ENCODE measurements at regions not wholly inside any gene's neighbourhood (a gene's known extent, or its start where the extent isn't known, plus 50 kb on each side); places are given as distances from the start of the nearest gene placed in this dataset.

DNA sequence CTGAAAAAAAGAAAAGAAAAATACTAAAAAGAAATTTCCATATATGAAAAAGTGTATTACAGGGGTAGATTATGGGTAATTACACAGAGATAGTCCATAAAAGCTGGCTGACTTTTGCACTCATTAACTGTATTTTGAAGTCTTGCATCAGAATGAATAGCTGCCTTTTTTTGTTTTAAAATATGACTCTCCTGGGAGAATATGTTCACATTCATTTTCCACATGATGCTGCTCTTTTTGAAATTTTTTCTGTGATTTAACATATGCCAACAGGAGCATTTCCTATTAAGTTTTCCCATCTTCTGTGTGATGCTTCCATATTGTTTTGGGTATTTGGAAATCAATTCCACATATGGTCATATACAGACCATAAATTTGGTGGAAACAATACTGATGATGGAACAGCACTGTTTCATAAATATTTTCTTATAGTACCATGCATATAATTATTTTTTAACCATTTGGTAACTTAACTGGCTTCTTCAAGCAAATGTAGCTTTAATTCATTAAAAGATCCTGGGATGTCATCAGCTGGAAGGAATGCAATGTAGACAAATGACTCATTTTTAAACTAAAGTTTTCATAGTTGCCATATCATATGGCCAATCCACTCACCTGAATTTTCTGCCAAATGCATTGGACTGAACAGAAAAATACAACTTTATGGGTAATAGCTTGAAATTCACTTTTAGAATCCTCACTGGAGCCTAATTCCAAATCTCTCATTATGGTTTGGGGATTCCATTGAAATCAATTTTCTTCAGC, 313.9 kb upstream of the GLI3 start:
- Histone ChIP-seq H3K27me3 (ENCODE audit: insufficient read depth in 3 of 3, low read length in 2 of 3) (no peaks in the 10 kb centered on the region), H3K4me1 (no peaks in the 10 kb centered on the region), H3K27ac (no peak overlapping the region), H3K9me3 (no peaks in the 10 kb centered on the region), H3K4me3 (no peak overlapping the region), H3K36me3 (ENCODE audit: insufficient read depth in 1 of 2, low read depth in 1 of 2) (no peaks in the 10 kb centered on the region)
- ATAC-seq (no peak), DNase-seq (no peak)
- TF ChIP-seq, protein P1, sequence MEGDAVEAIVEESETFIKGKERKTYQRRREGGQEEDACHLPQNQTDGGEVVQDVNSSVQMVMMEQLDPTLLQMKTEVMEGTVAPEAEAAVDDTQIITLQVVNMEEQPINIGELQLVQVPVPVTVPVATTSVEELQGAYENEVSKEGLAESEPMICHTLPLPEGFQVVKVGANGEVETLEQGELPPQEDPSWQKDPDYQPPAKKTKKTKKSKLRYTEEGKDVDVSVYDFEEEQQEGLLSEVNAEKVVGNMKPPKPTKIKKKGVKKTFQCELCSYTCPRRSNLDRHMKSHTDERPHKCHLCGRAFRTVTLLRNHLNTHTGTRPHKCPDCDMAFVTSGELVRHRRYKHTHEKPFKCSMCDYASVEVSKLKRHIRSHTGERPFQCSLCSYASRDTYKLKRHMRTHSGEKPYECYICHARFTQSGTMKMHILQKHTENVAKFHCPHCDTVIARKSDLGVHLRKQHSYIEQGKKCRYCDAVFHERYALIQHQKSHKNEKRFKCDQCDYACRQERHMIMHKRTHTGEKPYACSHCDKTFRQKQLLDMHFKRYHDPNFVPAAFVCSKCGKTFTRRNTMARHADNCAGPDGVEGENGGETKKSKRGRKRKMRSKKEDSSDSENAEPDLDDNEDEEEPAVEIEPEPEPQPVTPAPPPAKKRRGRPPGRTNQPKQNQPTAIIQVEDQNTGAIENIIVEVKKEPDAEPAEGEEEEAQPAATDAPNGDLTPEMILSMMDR (IDR thresholded peaks at IDR 0.05): no peak
- intact Hi-C loops (cut with DNase I): no loop called here

DNA sequence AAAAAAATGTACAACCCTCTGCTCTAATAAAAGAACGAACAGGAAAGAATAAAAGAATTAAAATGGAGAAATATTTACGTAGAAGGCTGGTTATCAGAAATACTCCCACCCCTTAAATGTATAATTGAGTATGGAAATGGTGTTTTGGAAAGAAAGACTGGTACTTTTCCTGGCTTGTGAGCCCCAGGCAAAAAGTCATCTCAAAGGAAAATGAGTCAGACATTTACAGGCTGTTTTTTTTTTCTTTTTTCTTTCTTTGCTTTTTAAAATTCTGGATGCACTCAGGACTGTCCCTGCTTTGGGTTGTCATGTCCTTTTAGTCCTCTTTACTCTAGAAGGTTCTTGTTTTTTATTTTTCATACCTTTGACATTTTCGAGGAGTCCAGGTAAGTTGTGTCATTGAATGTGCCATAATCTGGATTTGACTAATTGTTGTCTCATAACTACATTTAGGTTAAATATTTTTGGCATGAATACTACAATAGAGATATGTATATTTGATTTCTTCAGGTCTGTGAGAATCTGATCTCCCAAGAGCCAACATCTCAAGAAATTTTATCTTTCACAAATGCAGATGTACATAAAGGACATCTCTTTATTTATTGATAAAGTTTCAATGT, 313.0 kb upstream of the GLI3 start:
- Histone ChIP-seq H3K4me3 (no peak overlapping the region), H3K9me3 (no peaks in the 10 kb centered on the region), H3K27ac (no peak overlapping the region), H3K36me3 (ENCODE audit: insufficient read depth in 1 of 2, low read depth in 1 of 2) (no peaks in the 10 kb centered on the region), H3K4me1 (no peaks in the 10 kb centered on the region), H3K27me3 (ENCODE audit: insufficient read depth in 3 of 3, low read length in 2 of 3) (no peaks in the 10 kb centered on the region)
- TF ChIP-seq, protein P1 (IDR thresholded peaks at IDR 0.05): no peak
- intact Hi-C loops (cut with DNase I): no loop called here
- no peak for ATAC-seq
- 64 to 82% (median 80%) methylated on average over 3 of the region's 3 CpGs for WGBS, 3 donors
- no peak for DNase-seq

DNA sequence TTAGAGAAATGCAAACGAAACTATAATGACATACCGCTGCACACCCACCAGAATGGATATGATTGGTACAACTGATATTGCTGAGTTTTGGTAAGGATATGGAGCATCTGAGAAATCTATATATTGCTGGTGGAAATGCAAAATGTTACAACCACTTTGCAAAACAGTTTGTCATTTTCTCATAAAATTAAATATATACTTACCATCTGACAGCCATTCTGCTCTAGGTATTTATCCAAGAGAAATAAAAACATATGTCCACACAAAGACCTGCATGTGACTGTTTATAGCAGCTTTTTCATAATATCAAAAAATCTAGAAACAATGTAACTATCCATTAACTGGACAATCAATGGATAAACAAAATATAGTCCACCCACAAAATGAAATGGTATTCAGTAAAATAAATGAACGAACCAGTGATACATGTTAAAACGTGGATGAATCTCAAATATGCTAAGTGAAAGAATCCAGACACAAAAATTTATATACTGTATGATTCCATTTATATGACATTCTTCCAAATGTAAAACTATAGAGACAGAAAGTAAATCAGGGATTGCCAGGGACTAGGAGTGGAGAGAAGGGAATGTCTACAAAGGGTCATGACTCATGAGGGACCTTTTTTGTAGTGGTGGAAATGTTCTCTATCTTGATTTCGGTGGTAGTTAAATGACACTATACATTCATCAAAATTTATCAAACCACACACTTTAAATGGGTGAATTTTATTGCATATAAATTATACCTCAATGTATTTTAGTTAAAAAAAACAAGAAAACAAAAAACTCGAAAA, 312.0 kb upstream of the GLI3 start:
- ATAC-seq (no peak), DNase-seq (no peak)
- intact Hi-C loops (cut with DNase I): no loop called here
- H3K27me3 ChIP-seq (ENCODE audit: insufficient read depth in 3 of 3, low read length in 2 of 3): no peaks in the 10 kb centered on the region
- TF ChIP-seq, protein P1 (IDR thresholded peaks at IDR 0.05): no peak
- no peak overlapping the region for H3K27ac ChIP-seq
- H3K9me3 ChIP-seq: no peaks in the 10 kb centered on the region
- 80 to 91% (median 83%) methylated on average over 6 of the region's 6 CpGs for WGBS, 3 donors
- no peaks in the 10 kb centered on the region for H3K4me1 ChIP-seq
- no peak overlapping the region for H3K4me3 ChIP-seq
- H3K36me3 ChIP-seq (ENCODE audit: insufficient read depth in 1 of 2, low read depth in 1 of 2): no peaks in the 10 kb centered on the region

DNA sequence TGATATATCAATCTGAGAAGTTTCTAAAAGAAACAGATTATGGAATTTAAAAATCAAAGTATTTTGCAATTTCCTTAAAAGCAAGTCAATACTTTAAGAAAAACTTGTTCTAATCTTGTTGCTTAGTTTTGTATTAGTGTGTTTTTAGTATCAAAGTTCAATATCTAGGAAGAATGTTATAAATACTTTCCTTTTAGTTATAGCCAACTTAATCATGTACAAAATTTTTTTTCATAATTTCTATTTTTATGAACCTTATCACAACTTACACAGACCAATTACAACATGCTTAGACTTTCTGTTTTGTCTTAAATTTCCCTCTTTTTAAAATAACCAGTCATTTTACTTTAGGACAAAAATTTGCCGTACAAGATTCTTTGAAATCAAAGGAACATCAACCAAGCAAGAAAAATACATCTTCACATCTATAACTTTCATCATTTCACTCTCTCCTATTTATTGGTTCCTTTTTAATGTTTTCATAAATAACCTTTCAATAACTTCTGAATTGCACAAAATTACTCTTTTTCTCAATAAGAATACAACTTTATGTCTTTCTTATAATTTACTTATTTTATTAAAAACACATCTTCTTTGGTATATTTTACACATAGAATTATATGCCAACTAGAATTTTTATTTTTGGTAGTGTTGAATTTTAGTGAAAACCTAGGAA, 308.2 kb upstream of the GLI3 start:
- H3K4me1 ChIP-seq: no peaks in the 10 kb centered on the region
- no peaks in the 10 kb centered on the region for H3K27me3 ChIP-seq (ENCODE audit: insufficient read depth in 3 of 3, low read length in 2 of 3)
- TF ChIP-seq, protein P1 (IDR thresholded peaks at IDR 0.05): no peak
- no peak overlapping the region for H3K4me3 ChIP-seq
- no peak overlapping the region for H3K27ac ChIP-seq
- DNase-seq: no peak
- no peaks in the 10 kb centered on the region for H3K9me3 ChIP-seq
- WGBS, 3 donors: 87 to 94% (median 93%) methylated on average over 1 of the region's 1 CpG
- intact Hi-C loops (cut with DNase I): no loop called here
- ATAC-seq: no peak
- H3K36me3 ChIP-seq (ENCODE audit: insufficient read depth in 1 of 2, low read depth in 1 of 2): no peaks in the 10 kb centered on the region
